ENCODE measurements at regions not wholly inside any gene's neighbourhood (a gene's known extent, or its start where the extent isn't known, plus 50 kb on each side); places are given as distances from the start of the nearest gene placed in this dataset.
A peak's percentile ranks its signal among the peaks of the same experiment; 100 is the strongest.

GRCh38 chr18:54672109-54672508 lies 81.1 kb downstream of the DYNAP start:
- H3K9ac ChIP-seq (ENCODE audit: insufficient read depth, low read length), result no peak overlapping the region
- no peak overlapping the region for H3K4me3 ChIP-seq (replicated peaks in 1 of 4; ENCODE audit: control extremely low read depth in 1 of 4, insufficient read depth in 1 of 4, low read depth in 3 of 4, low read length in 4 of 4)
- H3K4me2 ChIP-seq (ENCODE audit: extremely low read depth, insufficient read depth, low read length), result no peak overlapping the region
- H3K79me2 ChIP-seq (ENCODE audit: control insufficient read depth, insufficient read depth, low read length), result no peaks in the 10 kb centered on the region
- DNase-seq (ENCODE audit: low read depth in 2 of 2), result no peak
- no peak overlapping the region for H3K27ac ChIP-seq (ENCODE audit: insufficient read depth, low read length)
- no peaks in the 10 kb centered on the region for H3K9me3 ChIP-seq (ENCODE audit: control insufficient read depth, insufficient read depth, low read depth, low read length)
- no peaks in the 10 kb centered on the region for H4K20me1 ChIP-seq (ENCODE audit: control insufficient read depth, extremely low read depth, insufficient read depth, low read length)
- no peak overlapping the region for H2AFZ ChIP-seq (ENCODE audit: low read length)
- no peaks in the 10 kb centered on the region for H3K27me3 ChIP-seq (ENCODE audit: control insufficient read depth, insufficient read depth, low read length)
- no peaks in the 10 kb centered on the region for H3K4me1 ChIP-seq (ENCODE audit: control insufficient read depth, extremely low read depth, insufficient read depth, low read length)
- H3K36me3 ChIP-seq (ENCODE audit: control insufficient read depth, insufficient read depth, low read length), result no peaks in the 10 kb centered on the region
- no peak for TF ChIP-seq CTCF (conservative IDR thresholded peaks at IDR 0.05 in 1 of 2, IDR thresholded peaks at IDR 0.05 in 1 of 2; ENCODE audit: low read depth in 1 of 2, low read length in 2 of 2)
- TF ChIP-seq EZH2 (IDR thresholded peaks at IDR 0.05; ENCODE audit: low read length, missing control alignments), result no peak

DNA sequence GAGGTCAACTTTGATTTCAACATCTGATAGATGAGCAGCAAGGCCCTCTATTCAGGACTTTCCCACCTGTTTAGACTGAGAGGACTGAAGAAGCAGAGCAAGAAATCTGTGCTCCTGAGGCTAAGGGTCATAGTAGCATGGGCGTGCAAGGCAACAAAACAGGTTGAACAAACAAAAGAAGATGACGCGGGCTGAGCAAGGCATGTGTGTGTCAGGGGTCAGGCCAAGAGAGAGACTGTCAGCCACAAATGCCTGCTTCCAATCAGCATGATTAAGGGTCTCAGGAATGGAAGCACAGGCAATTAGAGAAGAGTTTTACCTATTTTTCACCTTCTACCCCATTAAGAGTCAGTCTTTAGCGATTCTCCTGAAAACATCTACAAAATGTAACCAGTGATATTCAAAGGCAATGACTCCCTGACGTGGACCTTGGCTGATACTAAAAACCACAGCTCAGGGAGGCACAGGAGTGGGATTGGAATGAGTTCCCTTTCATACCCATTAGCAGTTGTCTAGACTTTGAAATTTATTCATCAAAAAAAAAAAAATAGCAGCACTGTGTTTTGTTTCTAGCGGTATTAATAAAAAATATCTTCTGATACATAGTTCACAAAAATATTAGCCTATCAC lies 81.9 kb downstream of the DYNAP start:
- Histone ChIP-seq H3K9ac (ENCODE audit: insufficient read depth, low read length) (no peak overlapping the region), H3K36me3 (ENCODE audit: control insufficient read depth, insufficient read depth, low read length) (no peaks in the 10 kb centered on the region), H3K27me3 (ENCODE audit: control insufficient read depth, insufficient read depth, low read length) (no peaks in the 10 kb centered on the region), H4K20me1 (ENCODE audit: control insufficient read depth, extremely low read depth, insufficient read depth, low read length) (no peaks in the 10 kb centered on the region), H2AFZ (ENCODE audit: low read length) (no peak overlapping the region), H3K79me2 (ENCODE audit: control insufficient read depth, insufficient read depth, low read length) (no peaks in the 10 kb centered on the region), H3K4me3 (replicated peaks in 1 of 4; ENCODE audit: control extremely low read depth in 1 of 4, insufficient read depth in 1 of 4, low read depth in 3 of 4, low read length in 4 of 4) (no peak overlapping the region), H3K4me1 (ENCODE audit: control insufficient read depth, extremely low read depth, insufficient read depth, low read length) (no peaks in the 10 kb centered on the region), H3K9me3 (ENCODE audit: control insufficient read depth, insufficient read depth, low read depth, low read length) (no peaks in the 10 kb centered on the region), H3K27ac (ENCODE audit: insufficient read depth, low read length) (no peak overlapping the region), H3K4me2 (ENCODE audit: extremely low read depth, insufficient read depth, low read length) (no peak overlapping the region)
- no peak for TF ChIP-seq CTCF (conservative IDR thresholded peaks at IDR 0.05 in 1 of 2, IDR thresholded peaks at IDR 0.05 in 1 of 2; ENCODE audit: low read depth in 1 of 2, low read length in 2 of 2)
- no peak for TF ChIP-seq EZH2 (IDR thresholded peaks at IDR 0.05; ENCODE audit: low read length, missing control alignments)
- peak in 1 of 2 donors; percentile 73 for DNase-seq (ENCODE audit: low read depth in 2 of 2)

- peak in 1 of 2 donors; percentile 18 for DNase-seq (ENCODE audit: low read depth in 2 of 2)
- Histone ChIP-seq H3K27me3 (ENCODE audit: control insufficient read depth, insufficient read depth, low read length) (no peaks in the 10 kb centered on the region), H3K27ac (ENCODE audit: insufficient read depth, low read length) (no peak overlapping the region), H3K36me3 (ENCODE audit: control insufficient read depth, insufficient read depth, low read length) (no peaks in the 10 kb centered on the region), H3K4me2 (ENCODE audit: extremely low read depth, insufficient read depth, low read length) (no peak overlapping the region), H3K4me1 (ENCODE audit: control insufficient read depth, extremely low read depth, insufficient read depth, low read length) (no peaks in the 10 kb centered on the region), H3K79me2 (ENCODE audit: control insufficient read depth, insufficient read depth, low read length) (no peaks in the 10 kb centered on the region), H2AFZ (ENCODE audit: low read length) (no peak overlapping the region), H3K4me3 (replicated peaks in 1 of 4; ENCODE audit: control extremely low read depth in 1 of 4, insufficient read depth in 1 of 4, low read depth in 3 of 4, low read length in 4 of 4) (no peak overlapping the region), H3K9me3 (ENCODE audit: control insufficient read depth, insufficient read depth, low read depth, low read length) (no peaks in the 10 kb centered on the region), H3K9ac (ENCODE audit: insufficient read depth, low read length) (no peak overlapping the region), H4K20me1 (ENCODE audit: control insufficient read depth, extremely low read depth, insufficient read depth, low read length) (no peaks in the 10 kb centered on the region)
- no peak for TF ChIP-seq CTCF (conservative IDR thresholded peaks at IDR 0.05 in 1 of 2, IDR thresholded peaks at IDR 0.05 in 1 of 2; ENCODE audit: low read depth in 1 of 2, low read length in 2 of 2)
- TF ChIP-seq EZH2 (IDR thresholded peaks at IDR 0.05; ENCODE audit: low read length, missing control alignments), result no peak
Observed at GRCh38 chr18:54673936-54674335, 82.9 kb downstream of the DYNAP start.

Measured in fibroblast of lung (primary cell).